Stimulated activated CD4-positive, alpha-beta T cell treated with anti-CD3 and anti-CD28 coated beads, TNF-alpha, amount 100 ng/mL, for 1 hour (primary cell): ENCODE measurements at regions not wholly inside any gene's neighbourhood (a gene's known extent, or its start where the extent isn't known, plus 50 kb on each side); places are given as distances from the start of the nearest gene placed in this dataset.
"Not testable (repeated sequence)": the region's sequence is repeated elsewhere in the genome, so short reads cannot be mapped to it uniquely, and the experiment has no call there.

Experiments used
- DNase-seq, 3 donors: peaks; one replicate each; pipeline ENCODE4 v3.0.0-alpha.2; 2020; ENCODE audit warnings: low read depth in 3 of 3, low spot score in 1 of 3

GRCh38 chr14:105884192-105884807 lies 357.9 kb downstream of the TMEM121 start:
- DNase-seq: not testable (repeated sequence)

DNA sequence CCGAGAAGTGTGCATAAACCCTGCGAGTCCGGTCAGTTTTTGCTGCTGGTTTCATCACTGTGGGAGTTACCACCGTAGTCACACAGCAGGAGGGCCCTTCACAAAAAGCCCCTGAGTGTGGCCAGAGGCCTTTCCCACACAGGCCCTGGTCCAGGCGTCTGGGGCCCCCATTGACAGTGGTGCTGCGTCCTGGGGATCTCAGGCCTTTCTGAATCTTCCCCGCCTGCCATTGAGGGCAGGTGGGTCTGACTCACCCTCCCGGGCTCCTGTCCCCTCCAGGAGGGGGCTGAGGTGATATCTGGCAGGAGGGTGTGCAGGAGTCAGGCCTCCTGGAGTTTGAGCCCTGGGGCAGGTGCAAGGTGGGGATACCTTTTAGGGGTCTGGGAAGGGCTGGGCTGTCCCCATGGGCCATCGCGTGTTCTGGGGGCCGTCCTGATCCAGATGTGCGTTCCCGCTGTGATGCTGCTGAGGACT lies 358.5 kb downstream of the TMEM121 start:
- no peak for DNase-seq

GRCh38 chr14:105885561-105886320 lies 359.4 kb downstream of the TMEM121 start:
- DNase-seq: no peak

DNA sequence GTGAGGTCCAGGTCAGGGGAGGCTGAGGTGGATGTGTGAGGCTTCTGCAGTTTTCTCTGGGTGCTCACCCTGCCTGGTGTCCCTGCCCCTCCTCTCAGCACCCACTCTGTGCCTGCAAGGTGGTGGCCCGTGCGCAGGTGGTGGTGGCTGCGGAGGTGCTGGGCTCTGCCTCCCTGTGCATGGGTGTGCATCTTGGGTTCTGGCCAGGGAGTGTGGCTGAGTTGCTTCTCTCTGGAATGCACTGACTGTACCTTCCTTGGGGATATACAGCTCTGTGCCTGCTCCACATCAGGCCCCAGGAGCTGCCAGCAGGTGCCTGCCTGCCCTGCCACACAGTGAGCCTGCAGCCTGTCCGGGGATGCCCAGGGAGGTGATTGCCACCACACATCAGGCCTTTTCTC lies 360.4 kb downstream of the TMEM121 start:
- not testable (repeated sequence) for DNase-seq

- DNase-seq: no peak
Observed at GRCh38 chr14:105887692-105888091, 361.3 kb downstream of the TMEM121 start.

GRCh38 chr14:105888151-105888550 lies 361.8 kb downstream of the TMEM121 start:
- no peak for DNase-seq

- DNase-seq: no peak
Observed at GRCh38 chr14:105888784-105889665, 362.6 kb downstream of the TMEM121 start.

DNA sequence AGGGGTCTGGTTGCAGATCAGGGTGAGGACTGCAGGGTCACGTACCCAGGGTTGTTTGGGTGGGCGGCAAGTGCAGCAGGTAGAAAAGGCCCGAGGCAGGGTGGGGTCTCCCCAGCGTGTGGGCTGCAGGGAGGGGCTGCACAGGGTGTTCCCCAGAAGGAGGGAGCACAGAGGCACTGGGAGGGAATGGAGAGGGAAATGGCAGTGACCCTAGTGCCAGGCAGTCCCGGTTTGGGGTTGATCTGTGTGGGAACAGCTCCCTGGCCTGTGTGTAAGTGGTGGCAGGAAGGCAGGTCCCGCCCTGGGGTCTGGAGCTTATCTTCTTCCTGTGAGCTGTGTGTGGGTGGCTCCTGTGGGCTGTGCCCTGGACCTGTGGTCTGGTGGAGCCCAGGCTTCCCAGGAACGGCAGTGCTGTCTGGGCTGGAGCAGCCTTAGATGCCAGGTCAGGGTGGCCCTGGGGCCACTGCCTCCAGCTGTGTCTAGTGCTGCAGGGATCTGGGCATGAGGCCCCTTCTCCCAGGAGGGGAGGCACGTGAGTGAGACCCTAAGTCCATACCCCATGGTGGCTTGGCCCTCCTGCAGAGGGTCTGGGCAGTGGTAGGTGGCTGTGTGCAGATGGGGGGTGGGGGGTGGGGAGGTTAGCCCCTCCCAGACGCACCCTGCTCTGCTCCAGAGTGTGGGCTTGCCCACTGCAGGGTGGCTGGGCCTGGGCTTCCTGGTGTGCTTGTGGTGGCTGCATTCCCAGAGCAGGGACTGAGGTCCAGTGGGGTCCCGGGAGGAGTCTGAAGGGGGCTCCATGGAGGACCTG lies 363.5 kb downstream of the TMEM121 start:
- no peak for DNase-seq

- DNase-seq: no peak
Observed at GRCh38 chr14:105890474-105891220, 364.3 kb downstream of the TMEM121 start.

DNA sequence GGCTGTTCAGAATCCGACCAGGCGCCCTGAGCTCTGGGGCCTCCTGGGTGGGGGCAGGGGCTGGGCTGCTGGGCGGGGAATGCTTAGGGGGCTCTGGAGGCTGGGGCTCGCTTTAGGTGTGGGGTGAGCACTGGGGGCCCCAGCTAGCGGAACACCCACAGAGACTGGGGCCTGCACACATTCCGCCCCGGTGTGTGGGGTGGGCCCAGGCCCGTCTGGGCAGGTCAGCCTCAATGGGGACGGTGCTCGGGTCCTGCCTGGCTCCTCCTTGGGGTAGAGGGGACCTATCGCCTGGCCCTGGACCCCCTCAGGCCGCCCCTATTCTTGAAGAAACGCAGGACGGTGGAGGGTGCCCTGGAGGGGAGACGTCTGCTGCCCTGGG lies 364.8 kb downstream of the TMEM121 start:
- no peak for DNase-seq

- DNase-seq: no peak
Observed at GRCh38 chr14:105891631-105892452, 365.5 kb downstream of the TMEM121 start.

DNA sequence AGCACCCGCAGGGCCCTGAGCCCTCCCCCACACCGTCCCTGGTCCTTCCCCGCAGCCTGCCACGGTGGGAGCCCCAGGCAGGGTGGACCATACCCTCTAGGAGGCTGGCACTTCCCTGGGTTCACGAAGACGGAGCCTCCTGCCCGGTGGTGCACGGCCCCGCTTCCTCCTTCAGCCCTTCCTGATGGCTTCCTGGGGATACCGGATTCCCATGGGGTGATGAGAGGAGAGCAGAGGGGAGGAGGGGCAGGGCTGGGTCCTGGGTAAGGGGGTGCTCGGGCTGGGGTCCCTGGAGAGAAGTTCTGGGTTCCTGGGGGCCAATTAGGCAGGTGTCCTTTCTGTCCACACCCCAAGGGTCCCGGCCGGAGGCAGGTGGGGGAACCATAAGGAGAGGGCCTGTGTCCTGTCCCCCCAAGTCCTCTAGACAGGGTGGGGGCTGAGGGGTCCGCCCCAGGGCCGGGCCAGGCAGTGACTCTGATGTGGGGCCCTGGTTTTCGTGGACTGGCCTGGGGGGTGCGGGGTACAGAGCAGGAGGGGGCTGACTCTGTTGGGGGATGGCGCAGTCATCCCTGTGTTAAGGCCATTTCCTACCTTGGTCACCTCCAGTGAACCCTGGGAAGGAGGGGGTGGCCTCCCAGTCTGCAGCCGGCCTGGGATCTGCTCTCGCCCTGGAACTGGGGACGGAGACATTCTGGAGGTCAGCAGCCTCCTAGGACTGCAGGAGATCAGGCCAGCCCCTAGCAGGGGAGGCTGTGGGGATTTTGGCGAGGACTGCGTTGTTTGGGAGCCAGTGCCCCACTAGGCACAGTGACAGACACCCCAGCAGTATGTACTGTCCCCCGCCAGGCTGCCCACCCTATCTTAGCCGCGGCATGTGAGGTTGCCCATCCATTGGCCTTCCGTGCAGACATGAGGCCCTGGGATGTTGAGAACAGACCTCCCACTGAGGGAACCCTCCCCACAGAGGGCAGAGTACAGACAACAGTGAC lies 366.4 kb downstream of the TMEM121 start:
- DNase-seq: not testable (repeated sequence)

GRCh38 chr14:105893686-105894085 lies 367.3 kb downstream of the TMEM121 start:
- DNase-seq: not testable (repeated sequence)

GRCh38 chr14:105894125-105894977 lies 368.0 kb downstream of the TMEM121 start:
- no peak for DNase-seq

DNA sequence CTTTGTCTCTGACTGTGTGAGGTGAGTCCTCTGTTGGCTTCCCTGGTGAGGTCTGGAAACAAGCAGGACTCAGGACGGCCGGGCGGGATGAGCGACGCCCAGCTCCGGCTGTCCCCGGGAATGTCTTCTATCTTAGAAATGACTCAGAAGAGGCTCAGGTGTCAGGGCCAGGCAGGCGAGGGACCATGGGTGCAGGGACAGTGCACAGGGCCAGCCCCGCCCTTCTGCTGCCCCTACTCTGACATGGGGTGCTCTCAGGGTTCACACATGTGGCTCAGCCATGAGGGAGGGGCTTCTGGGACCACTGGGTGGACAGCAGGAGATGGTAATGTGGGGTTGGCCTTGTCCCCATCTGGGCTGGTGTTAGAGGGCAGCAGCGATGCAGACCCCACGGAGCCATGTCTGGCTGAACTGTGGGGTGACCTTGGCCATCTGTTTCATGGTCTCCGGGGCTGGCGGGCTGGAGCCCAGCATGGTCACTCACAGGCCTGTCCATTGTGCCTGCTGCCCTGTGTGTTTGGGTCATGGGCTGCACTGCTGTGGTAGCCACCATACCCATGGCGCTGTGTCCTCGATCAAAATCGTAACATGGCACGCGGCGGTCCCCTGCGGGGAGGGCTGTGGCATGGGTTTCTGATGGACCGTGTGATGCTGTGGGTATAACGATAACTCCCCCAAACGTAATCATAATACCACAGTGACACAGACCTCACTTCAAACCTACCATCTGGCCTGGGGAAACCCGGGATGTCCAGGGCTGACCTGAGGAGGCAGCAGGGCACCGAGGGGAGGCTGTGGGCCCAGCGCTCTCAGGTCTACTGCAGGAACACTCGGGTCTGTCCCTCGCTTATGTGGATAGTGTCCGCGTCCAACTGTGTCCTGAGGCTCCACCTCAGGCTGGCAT lies 368.8 kb downstream of the TMEM121 start:
- no peak for DNase-seq

DNA sequence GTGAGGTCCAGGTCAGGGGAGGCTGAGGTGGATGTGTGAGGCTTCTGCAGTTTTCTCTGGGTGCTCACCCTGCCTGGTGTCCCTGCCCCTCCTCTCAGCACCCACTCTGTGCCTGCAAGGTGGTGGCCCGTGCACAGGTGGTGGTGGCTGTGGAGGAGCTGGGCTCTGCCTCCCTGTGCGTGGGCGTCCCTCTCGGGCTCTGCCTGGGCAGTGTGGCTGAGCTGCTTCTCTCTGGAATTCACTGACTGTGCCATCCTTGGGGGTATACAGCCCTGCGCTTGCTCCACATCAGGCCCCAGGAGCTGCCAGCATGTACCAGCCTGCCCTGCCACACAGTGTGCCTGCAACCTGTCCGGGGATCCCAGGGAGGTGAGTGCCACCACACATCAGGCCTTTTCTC lies 369.8 kb downstream of the TMEM121 start:
- DNase-seq: not testable (repeated sequence)
